ENCODE measurements at regions not wholly inside any gene's neighbourhood (a gene's known extent, or its start where the extent isn't known, plus 50 kb on each side); places are given as distances from the start of the nearest gene placed in this dataset.

DNA sequence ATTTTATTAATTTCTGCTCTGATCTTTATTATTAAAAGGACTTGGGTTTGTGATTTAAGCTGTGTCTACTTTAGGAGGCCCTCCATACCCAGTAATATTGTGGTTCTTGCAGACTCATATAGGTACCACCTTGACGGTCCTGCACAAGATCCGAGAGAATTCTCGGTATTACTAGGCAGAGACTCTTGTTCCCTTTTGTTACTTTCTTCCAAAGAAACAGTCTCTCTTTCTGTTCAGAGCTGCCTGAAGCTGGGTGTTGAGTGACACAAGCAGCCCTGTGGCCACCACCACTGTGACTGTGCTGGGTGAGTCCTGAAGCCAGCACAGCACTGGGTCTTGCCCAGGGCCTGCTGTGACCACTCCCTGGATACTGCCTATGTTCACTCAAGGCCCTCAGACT is 666.6 kb downstream of the SEMA5A start:
- Histone ChIP-seq H3K27me3 (no peaks in the 10 kb centered on the region), H3K27ac (no peak overlapping the region), H3K36me3 (replicated peaks in 1 of 2) (no peaks in the 10 kb centered on the region), H3K4me1 (replicated peaks in 1 of 2) (no peaks in the 10 kb centered on the region), H3K4me3 (no peak overlapping the region), H3K9me3 (replicated peaks in 1 of 3) (no peaks in the 10 kb centered on the region)
- 86 to 96% (median 91%) methylated on average over 3 of the region's 3 CpGs for WGBS, 4 donors
- no peak for TF ChIP-seq POLR2A (IDR thresholded peaks at IDR 0.05)
- no peak for TF ChIP-seq CTCF (IDR thresholded peaks at IDR 0.05)
- intact Hi-C loops (cut with DNase I), result no loop called here
- DNase-seq, result no peak

GRCh38 chr5:8884029-8884428 is 661.8 kb downstream of the SEMA5A start:
- Histone ChIP-seq H3K27me3 (no peaks in the 10 kb centered on the region), H3K4me1 (replicated peaks in 1 of 2) (no peaks in the 10 kb centered on the region), H3K36me3 (replicated peaks in 1 of 2) (no peaks in the 10 kb centered on the region), H3K4me3 (no peak overlapping the region), H3K9me3 (replicated peaks in 1 of 3) (no peaks in the 10 kb centered on the region), H3K27ac (no peak overlapping the region)
- 55 to 70% (median 68%) methylated on average over 2 of the region's 2 CpGs for WGBS, 4 donors
- no peak for TF ChIP-seq POLR2A (IDR thresholded peaks at IDR 0.05)
- no peak for TF ChIP-seq CTCF (IDR thresholded peaks at IDR 0.05)
- intact Hi-C loops (cut with DNase I), result no loop called here
- DNase-seq, result no peak

DNA sequence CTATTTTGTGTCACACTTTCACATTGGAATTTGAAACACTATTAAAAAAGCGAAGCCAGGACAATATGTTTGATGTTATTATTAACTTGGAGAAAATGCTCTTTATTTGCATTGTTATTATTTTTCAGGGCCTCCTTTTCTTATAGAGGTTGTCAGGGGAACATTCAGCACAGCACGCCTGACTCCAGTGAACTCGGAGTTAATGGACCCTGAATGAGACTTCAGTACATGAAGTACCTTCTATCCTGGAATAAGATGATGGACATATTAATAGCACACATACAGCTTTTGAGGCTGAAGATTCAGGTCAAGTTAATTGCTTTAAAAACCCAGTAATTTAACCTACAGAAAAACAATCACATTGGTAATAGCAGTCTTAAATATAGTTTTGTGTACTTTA is 652.9 kb downstream of the SEMA5A start:
- TF ChIP-seq CTCF (IDR thresholded peaks at IDR 0.05) (no peak), POLR2A (IDR thresholded peaks at IDR 0.05) (no peak)
- no peak overlapping the region for H3K27ac ChIP-seq
- no peaks in the 10 kb centered on the region for H3K27me3 ChIP-seq
- DNase-seq, result no peak
- no peak overlapping the region for H3K4me3 ChIP-seq
- H3K4me1 ChIP-seq (replicated peaks in 1 of 2), result no peaks in the 10 kb centered on the region
- no peaks in the 10 kb centered on the region for H3K36me3 ChIP-seq (replicated peaks in 1 of 2)
- H3K9me3 ChIP-seq (replicated peaks in 1 of 3), result no peaks in the 10 kb centered on the region
- 83 to 87% (median 86%) methylated on average over 3 of the region's 3 CpGs for WGBS, 4 donors
- intact Hi-C loops (cut with DNase I), result no loop called here

GRCh38 chr5:8894031-8894430 is 651.8 kb downstream of the SEMA5A start:
- intact Hi-C loops (cut with DNase I), result no loop called here
- H3K36me3 ChIP-seq (replicated peaks in 1 of 2), result no peaks in the 10 kb centered on the region
- no peaks in the 10 kb centered on the region for H3K27me3 ChIP-seq
- no peak overlapping the region for H3K27ac ChIP-seq
- H3K4me3 ChIP-seq, result no peak overlapping the region
- no peaks in the 10 kb centered on the region for H3K9me3 ChIP-seq (replicated peaks in 1 of 3)
- TF ChIP-seq CTCF (IDR thresholded peaks at IDR 0.05) (no peak), POLR2A (IDR thresholded peaks at IDR 0.05) (no peak)
- WGBS, 4 donors, result 39 to 67% (median 53%) methylated on average over 3 of the region's 3 CpGs
- H3K4me1 ChIP-seq (replicated peaks in 1 of 2), result no peaks in the 10 kb centered on the region
- DNase-seq, result no peak
